Psoas muscle (tissue), 7 donors: ENCODE measurements at regions not wholly inside any gene's neighbourhood (a gene's known extent, or its start where the extent isn't known, plus 50 kb on each side); places are given as distances from the start of the nearest gene placed in this dataset.

Source experiments
- ATAC-seq, 4 donors: fragments of 200-7000 bp; cut with Tn5 transposase; one replicate each; pipeline ENCODE4 v1.9.1; 2020; ENCODE audit warnings: moderate library complexity in 3 of 4, mild to moderate bottlenecking in 2 of 4
- DNase-seq, 2 donors: peaks; one replicate each; pipeline ENCODE4 v3.0.0-alpha.2; 2020
- H3K27ac ChIP-seq: fragments of 200-600 bp; one replicate; pipeline ENCODE4 v1.8.0; 2022
- H3K27me3 ChIP-seq, 3 donors: fragments of 200-600 bp in 1 of 3; one replicate each; pipeline versions ENCODE4 v1.6.1 to v1.8.0; 2013 to 2022; ENCODE audit warnings: low read length in 2 of 3, mild to moderate bottlenecking in 2 of 3, moderate library complexity in 1 of 3; ENCODE audit not compliant: insufficient read depth in 3 of 3
- H3K36me3 ChIP-seq, 2 donors: fragments of 200-600 bp in 1 of 2; one replicate each; pipeline versions ENCODE4 v1.6.1 to v1.8.0; 2013 to 2022; ENCODE audit warnings: low read depth in 1 of 2, mild to moderate bottlenecking in 1 of 2, moderate library complexity in 1 of 2; ENCODE audit not compliant: insufficient read depth in 1 of 2
- H3K4me1 ChIP-seq: fragments of 200-600 bp; one replicate; pipeline ENCODE4 v1.8.0; 2022
- H3K4me3 ChIP-seq: fragments of 200-600 bp; one replicate; pipeline ENCODE4 v1.8.0; 2022; ENCODE audit warnings: mild to moderate bottlenecking
- H3K9me3 ChIP-seq: fragments of 200-600 bp; one replicate; pipeline ENCODE4 v1.8.0; 2022
- WGBS, 3 donors: extraction: QIAGEN DNeasy Blood & Tissue Kit; methylation state at CpG; one replicate each; pipeline versions ENCODE4 v1.1.6 to v1.1.7; 2013; 5-methylcytosine and 5-hydroxymethylcytosine counted together
- intact Hi-C, 2 donors: fragments of 100-400 bp; cut with DNase I; formaldehyde crosslinking; loops; one replicate each; pipeline versions ENCODE4 v1.11.0 to v1.14.2; 2022
- TF ChIP-seq, protein P1 (sequence below): fragments of 200-600 bp; IDR thresholded peaks from one replicate; pipeline ENCODE4 v1.8.0; 2022; ENCODE audit warnings: antibody characterized with exemption
- donor health status: healthy with polysubstance abuse.
- donor health status: DM: no; HTN: no; CAD: no; lungs with moderate emphysema.
- donor health status: Bipolar disorder and iron deficiency.
- donor health status: healthy.
- donor health status: DM: yes; HTN: yes; CAD: no.
- donor health status: DM: no; HTN: no; CAD: no.
- donor health status: DM: yes; HTN: yes; CAD: no.

DNA sequence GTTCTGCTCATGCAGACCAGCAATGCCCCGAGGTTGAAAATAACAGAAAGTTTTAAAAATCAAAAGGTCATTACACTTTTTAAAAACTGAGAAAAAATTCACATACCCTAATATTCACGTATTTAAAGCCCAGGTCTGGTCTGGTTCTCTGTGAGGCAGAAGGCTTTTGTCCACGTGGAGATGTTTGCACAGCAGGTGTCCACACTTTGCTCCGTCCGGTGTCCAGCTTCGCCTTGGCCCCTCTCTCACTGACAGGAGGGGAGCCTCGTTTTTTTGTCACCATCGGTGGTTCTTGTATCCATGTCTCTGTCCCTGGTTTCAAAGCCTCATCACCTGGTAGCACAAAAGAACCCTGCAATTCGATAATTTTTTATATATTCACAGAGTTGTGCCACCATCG, 434.6 kb upstream of the FRG1 start:
- H3K9me3 ChIP-seq, result no peaks in the 10 kb centered on the region
- H3K27ac ChIP-seq, result no peak overlapping the region
- no peak for DNase-seq
- H3K36me3 ChIP-seq, result no peaks in the 10 kb centered on the region
- no peak overlapping the region for H3K4me3 ChIP-seq
- no peaks in the 10 kb centered on the region for H3K4me1 ChIP-seq
- no peaks in the 10 kb centered on the region for H3K27me3 ChIP-seq
- intact Hi-C loops, result no loop called here
- WGBS, 3 donors, result 67 to 74% (median 74%) methylated on average over 10 of the region's 10 CpGs
- ATAC-seq, result no peak
- TF ChIP-seq, protein P1, sequence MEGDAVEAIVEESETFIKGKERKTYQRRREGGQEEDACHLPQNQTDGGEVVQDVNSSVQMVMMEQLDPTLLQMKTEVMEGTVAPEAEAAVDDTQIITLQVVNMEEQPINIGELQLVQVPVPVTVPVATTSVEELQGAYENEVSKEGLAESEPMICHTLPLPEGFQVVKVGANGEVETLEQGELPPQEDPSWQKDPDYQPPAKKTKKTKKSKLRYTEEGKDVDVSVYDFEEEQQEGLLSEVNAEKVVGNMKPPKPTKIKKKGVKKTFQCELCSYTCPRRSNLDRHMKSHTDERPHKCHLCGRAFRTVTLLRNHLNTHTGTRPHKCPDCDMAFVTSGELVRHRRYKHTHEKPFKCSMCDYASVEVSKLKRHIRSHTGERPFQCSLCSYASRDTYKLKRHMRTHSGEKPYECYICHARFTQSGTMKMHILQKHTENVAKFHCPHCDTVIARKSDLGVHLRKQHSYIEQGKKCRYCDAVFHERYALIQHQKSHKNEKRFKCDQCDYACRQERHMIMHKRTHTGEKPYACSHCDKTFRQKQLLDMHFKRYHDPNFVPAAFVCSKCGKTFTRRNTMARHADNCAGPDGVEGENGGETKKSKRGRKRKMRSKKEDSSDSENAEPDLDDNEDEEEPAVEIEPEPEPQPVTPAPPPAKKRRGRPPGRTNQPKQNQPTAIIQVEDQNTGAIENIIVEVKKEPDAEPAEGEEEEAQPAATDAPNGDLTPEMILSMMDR, result no peak

DNA sequence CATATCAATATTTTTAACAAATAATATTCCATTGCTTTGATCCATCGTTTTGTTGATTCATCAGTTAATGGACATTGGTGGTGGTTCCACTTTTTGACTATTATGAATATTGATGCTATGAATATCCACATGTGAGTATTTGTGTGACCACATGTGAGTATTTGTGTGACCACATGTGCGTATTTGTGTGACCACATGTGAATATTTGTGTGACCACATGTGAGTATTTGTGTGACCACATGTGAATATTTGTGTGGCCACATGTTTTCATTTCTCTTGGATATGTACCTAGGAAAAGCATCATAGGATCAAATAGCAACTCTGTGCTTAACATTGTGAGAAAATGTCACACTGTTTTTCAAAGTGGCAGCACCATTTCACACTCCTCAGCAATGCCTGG, 433.6 kb upstream of the FRG1 start:
- no peak for DNase-seq
- Histone ChIP-seq H3K27me3 (no peaks in the 10 kb centered on the region), H3K4me1 (no peaks in the 10 kb centered on the region), H3K27ac (no peak overlapping the region), H3K9me3 (no peaks in the 10 kb centered on the region), H3K4me3 (no peak overlapping the region), H3K36me3 (no peaks in the 10 kb centered on the region)
- intact Hi-C loops, result no loop called here
- TF ChIP-seq, protein P1, result no peak
- WGBS, 3 donors, result 87 to 91% (median 90%) methylated on average over 2 of the region's 2 CpGs
- ATAC-seq, result no peak

DNA sequence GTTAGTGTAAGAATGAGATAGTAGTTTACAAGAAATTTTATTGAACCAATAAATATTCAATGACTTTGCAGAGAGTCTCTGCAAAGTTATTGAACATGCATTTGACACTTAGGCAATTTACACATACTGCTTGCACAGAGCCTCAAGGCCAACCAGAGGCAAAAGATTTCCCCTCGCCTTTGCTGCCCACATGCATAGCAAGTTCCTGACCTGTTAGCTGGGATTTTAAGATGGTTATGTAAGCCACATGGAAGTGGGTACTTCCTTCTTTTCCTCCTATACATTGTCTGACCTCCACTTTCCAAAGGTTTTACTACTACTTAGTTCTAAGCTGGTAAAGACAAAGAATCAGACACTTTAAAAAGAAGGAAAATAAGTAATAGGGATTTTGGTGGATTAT, 430.1 kb upstream of the FRG1 start:
- intact Hi-C loops, result no loop called here

DNA sequence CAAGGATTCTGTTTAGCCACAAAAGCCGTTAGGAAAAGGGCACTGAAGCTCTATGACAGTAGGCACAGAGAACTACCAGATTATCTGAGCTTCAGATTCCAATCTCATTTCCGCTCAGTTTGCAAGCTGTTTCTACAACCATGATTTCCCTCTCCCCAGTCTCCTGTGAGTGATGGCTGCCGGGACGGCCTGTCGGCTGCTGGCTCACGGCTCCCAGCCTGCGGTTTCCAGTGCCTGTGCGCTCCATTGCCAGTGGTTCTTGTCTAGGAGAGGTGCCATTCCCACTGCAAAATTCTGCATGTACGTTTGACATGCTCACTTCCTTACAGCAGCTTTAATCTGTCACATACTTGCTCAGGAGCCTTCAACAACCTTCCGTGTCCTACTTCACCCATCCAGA, 429.1 kb upstream of the FRG1 start:
- no peak overlapping the region for H3K4me3 ChIP-seq

More for the DNA sequence above, 430.1 kb upstream of the FRG1 start:
- 82 to 88% (median 85%) methylated on average over 1 of the region's 1 CpG for WGBS, 3 donors
- no peak for DNase-seq
- ATAC-seq, result no peak
- Histone ChIP-seq H3K9me3 (no peaks in the 10 kb centered on the region), H3K27ac (no peak overlapping the region), H3K4me3 (no peak overlapping the region), H3K4me1 (no peaks in the 10 kb centered on the region), H3K36me3 (no peaks in the 10 kb centered on the region), H3K27me3 (no peaks in the 10 kb centered on the region)
- TF ChIP-seq, protein P1, result no peak

DNA sequence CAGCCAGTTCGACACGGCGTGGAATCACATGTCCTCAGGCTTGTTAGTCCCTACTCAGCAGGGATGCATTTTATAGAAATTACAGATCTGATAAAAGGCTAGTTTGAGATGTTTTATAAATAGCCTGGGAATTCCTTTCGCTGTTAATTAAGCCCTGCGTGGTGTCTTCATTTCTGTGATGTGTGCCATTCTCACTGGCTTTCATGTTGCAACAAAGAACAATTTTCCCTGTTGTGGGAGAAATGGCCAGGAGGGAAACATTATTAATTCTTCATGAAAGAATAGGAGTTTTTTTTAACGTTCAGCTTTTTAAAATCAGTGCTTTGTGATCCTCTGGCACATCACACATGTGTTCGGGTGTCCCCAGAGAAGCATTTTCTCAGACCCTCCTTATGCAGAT, 427.3 kb upstream of the FRG1 start:
- no peak for ATAC-seq
- no peaks in the 10 kb centered on the region for H3K4me1 ChIP-seq
- no peak overlapping the region for H3K4me3 ChIP-seq
- TF ChIP-seq, protein P1, result no peak
- H3K36me3 ChIP-seq, result no peaks in the 10 kb centered on the region
- H3K27ac ChIP-seq, result no peak overlapping the region
- no peaks in the 10 kb centered on the region for H3K27me3 ChIP-seq
- intact Hi-C loops, result no loop called here
- no peak for DNase-seq
- WGBS, 3 donors, result 36 to 68% (median 42%) methylated on average over 7 of the region's 7 CpGs
- no peaks in the 10 kb centered on the region for H3K9me3 ChIP-seq

More for the DNA sequence above, 429.1 kb upstream of the FRG1 start:
- Histone ChIP-seq H3K4me1 (no peaks in the 10 kb centered on the region), H3K27me3 (no peaks in the 10 kb centered on the region), H3K36me3 (no peaks in the 10 kb centered on the region), H3K27ac (no peak overlapping the region), H3K9me3 (no peaks in the 10 kb centered on the region)
- ATAC-seq (no peak), DNase-seq (no peak)
- TF ChIP-seq, protein P1, result no peak
- WGBS, 3 donors, result 89 to 94% (median 92%) methylated on average over 10 of the region's 10 CpGs
- intact Hi-C loops, result no loop called here
